ENCODE measurements at regions not wholly inside any gene's neighbourhood (a gene's known extent, or its start where the extent isn't known, plus 50 kb on each side); places are given as distances from the start of the nearest gene placed in this dataset.
"Not testable (repeated sequence)": the region's sequence is repeated elsewhere in the genome, so short reads cannot be mapped to it uniquely, and the experiment has no call there.

DNA sequence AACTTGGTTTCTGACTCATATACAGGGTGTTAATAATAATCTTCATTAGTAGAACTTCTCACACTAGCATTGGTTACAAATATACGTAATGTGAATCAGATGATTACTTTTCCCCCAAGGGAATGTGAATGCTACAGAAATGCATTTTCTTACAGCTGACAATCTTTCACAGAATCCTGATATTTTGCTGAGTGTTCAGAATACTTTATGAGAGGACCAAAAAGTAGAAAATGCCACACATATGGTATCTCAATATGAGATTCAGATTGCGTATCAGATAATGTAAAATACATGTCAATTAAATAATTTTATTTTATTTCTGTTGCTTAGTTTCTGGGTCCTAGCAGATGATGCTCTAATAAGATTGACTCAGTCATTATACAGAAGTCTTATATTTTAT lies 979.9 kb upstream of the GBE1 start:
- DNase-seq, result no peak

GRCh38 chr3:82739390-82739789 lies 977.9 kb upstream of the GBE1 start:
- no peak for DNase-seq

- DNase-seq, result no peak
These were observed 975.3 kb upstream of the GBE1 start for GRCh38 chr3:82736696-82737277.

DNA sequence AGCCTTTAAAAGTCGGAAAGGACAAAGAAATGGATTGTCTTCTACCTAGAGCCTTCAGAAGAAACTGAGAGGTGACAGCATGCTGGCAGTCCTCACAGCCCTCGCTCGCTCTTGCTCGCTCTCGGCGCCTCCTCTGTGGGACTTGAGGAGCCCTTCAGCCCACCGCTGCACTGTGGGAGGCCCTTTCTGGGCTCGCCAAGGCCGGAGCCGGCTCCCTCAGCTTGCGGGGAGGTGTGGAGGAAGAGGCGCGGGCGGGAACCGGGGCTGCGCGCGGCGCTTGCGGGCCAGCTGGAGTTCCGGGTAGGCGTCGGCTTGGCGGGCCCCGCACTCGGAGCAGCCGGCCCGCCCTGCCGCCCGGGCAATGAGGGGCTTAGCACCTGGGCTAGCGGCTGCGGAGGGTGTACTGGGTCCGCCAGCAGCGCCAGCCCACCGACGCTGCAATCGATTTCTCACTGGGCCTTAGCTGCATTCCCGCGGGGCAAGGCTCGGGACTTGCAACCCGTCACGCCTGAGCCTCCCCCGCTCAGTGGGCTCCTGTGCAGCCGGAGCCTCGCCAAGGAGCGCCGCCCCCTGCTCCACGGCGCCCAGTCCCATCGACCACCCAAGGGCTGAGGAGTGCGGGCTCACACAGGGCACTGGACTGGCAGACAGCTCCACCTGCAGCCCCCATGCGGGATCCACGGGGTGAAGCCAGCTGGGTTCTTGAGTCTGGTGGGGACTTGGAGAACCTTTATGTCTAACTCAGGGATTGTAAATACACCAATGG lies 953.8 kb upstream of the GBE1 start:
- no peak for DNase-seq

- no peak for DNase-seq
These were observed 945.6 kb upstream of the GBE1 start for GRCh38 chr3:82707035-82707434.

- DNase-seq, result no peak
These were observed 924.3 kb upstream of the GBE1 start for GRCh38 chr3:82685761-82686160.

GRCh38 chr3:82676356-82677026 lies 915.0 kb upstream of the GBE1 start:
- no peak for DNase-seq

DNA sequence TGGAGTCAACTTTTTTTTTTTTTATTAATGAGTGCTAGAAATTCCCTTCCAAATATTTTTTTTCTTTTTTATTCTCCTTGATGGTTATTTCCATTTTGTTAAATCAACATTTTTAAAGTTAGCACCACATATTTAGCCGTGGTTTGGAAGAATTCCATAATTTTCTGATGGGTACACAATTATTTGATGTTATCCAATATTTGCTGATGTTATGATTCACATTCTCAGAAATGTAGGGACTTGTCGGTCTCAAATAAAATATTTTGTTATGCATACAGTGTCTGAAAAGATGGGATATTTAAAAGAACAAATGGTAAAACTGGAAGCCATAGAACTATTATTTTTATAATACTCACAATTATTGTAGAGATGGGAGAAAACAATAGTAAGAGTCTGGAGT lies 911.5 kb upstream of the GBE1 start:
- no peak for DNase-seq

DNA sequence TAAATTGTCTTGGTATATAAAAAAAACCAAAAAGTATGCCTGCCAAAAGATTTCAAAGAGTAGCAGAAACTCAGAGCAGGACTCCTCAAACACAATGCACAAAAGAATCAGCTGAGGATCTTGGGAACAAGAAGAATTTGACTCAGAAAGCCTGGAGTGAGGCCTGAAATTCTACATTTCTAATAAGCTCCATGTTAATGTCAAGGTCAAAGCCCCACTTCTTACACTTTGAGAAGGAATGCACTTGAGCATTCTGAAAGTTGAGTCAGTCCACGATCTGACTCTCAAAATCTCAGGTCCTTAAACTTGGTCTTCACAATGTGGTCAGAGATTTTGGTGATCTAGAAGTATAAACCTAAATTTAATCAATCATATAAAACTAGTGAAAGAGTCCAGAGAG lies 910.0 kb upstream of the GBE1 start:
- no peak for DNase-seq

DNA sequence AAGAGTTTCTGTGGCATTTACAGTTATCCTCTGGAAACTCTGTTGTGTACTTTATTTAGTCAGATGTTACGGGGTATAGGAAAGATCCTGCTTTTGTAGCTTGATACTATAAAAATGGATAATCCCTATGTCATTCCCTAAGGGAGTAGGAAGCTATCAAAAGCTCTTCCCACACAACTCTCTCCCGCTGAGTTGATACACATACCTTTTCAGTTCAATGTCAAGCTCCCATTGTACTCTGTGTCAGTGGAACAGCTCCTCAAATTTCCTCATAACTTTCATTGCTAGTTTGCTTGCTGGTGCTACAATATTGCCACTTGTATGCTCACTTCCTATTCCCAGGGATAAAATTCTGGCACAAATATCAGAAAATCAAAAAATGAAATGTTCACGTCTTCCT lies 893.3 kb upstream of the GBE1 start:
- DNase-seq, result no peak

DNA sequence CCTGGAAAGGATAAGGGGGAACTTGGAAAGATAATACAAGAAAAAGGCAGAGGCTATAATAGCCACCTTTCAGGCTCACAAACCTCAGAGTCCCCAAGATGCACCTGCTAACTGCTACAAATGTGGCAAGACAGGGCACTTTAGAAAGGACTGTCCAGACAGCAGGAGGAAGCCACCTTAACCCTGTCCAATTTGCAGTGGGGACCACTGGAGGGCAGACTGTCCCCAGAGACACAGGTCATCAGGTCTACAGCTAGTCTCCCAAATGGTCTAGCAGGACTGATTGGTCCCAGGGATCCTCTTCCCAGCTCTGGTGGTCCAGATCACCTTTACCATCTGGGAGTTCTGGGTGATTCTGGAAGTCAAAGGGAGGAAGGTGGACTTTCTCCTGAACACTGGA lies 882.5 kb upstream of the GBE1 start:
- DNase-seq, result no peak

DNA sequence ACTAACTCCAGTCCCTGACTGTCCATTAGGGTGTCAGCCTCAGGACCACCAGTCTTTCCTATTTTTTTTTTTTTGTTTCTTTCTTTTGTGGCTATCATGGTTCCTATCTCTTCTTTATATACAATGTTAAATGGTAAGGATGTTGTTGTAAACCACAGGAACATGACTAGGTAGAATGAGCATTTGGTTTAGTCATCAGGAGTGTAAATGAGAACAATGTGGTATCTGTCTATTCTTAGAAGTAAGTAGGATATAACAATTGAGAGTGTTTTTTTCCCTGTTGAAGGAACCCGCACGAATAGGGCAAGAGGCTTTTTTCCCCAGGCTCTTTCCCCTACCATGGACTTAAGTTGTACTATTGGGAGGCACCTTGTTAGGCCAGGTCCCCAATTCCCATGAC lies 880.3 kb upstream of the GBE1 start:
- DNase-seq, result no peak

- DNase-seq, result no peak
These were observed 878.8 kb upstream of the GBE1 start for GRCh38 chr3:82640254-82640653.

GRCh38 chr3:82637574-82637973 lies 876.1 kb upstream of the GBE1 start:
- no peak for DNase-seq

GRCh38 chr3:82636177-82636576 lies 874.7 kb upstream of the GBE1 start:
- DNase-seq, result no peak

- no peak for DNase-seq
These were observed 871.9 kb upstream of the GBE1 start for GRCh38 chr3:82633319-82633718.

GRCh38 chr3:82629937-82630336 lies 868.5 kb upstream of the GBE1 start:
- no peak for DNase-seq

- DNase-seq, result no peak
These were observed 867.1 kb upstream of the GBE1 start for GRCh38 chr3:82628385-82629014.

DNA sequence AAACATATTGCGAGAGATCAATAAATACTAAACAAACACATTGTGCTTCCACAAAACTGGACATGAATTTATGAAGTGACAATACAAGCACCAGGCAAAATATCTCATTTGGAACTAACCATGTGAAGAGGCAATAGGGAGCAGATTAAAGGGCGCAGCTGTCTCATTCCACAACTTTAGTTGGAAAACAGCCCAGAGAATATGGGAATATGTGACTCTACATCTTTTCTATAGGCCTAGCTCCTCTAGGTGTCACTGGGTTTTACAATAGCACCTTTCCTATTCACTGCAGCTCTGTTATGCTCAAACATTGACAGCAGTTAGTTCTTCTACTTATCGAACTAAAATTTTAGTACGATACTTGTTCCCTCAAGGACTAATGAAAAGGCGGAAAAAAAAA lies 866.3 kb upstream of the GBE1 start:
- DNase-seq, result no peak

- DNase-seq, result not testable (repeated sequence)
These were observed 859.3 kb upstream of the GBE1 start for GRCh38 chr3:82620744-82621143.

- no peak for DNase-seq
These were observed 857.1 kb upstream of the GBE1 start for GRCh38 chr3:82618594-82618993.

DNA sequence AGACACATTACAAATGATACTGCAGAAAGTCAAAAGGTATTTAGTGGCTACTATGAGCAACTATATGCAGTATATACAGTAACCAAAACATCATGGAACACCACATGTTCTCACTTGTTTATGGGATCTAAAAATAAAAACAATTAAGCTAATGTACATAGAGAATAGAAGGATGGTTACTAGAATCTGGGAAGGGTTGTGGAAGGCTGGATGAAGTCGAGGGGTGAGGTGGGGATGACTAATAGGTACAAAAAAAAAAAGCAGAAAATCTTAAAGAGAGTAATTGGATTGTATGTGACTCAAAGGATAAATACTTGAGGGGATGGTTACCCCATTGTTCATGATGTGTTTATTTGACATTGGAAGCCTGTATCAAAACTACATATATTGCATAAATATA lies 848.8 kb upstream of the GBE1 start:
- DNase-seq, result no peak

DNA sequence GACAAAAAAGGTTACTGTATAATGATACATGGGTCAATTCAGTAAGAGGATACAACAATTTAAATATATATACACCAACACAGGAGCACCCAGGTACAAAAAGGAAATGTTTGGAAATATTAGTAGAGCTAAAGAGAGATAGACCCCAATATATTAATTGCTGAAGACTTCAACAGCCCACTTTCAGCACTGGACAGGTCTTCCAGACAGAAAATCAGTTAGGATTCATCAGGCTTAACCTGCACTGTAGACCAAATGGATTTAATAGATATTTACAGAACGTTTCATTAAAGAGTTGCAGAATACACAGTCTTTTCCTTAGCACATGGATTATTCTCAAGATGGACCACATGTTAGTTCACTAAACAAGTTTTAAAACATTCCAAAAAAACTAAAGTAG lies 845.9 kb upstream of the GBE1 start:
- DNase-seq, result no peak

- no peak for DNase-seq
These were observed 835.4 kb upstream of the GBE1 start for GRCh38 chr3:82596805-82597204.
